ENCODE measurements at regions not wholly inside any gene's neighbourhood (a gene's known extent, or its start where the extent isn't known, plus 50 kb on each side); places are given as distances from the start of the nearest gene placed in this dataset.

DNA sequence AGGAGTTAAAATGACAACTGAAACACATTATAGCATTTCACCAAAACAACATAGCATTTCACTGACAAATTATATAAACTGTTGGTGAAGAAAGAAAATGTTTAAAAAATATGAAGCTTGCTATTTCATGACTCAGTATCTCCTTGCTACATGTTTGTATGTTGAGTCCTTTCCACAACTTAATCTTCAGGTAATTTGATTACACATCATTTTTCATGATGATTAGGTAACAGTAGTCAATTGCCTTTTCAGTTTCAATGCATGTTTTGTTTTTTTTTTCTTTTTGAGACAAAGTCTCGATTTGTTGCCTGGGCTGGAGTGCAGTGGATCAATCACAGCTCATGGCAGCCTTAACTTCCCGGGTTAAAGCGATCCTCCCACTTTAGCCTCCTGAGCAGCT is 177.8 kb upstream of the PMFBP1 start:
- Mint-ChIP-seq H3K9me3 (no peaks in the 10 kb centered on the region), H3K27ac (no peak overlapping the region), H3K36me3 (ENCODE audit: low read depth) (no peaks in the 10 kb centered on the region), H3K4me1 (ENCODE audit: low read depth) (no peaks in the 10 kb centered on the region), H3K27me3 (ENCODE audit: low read depth) (no peaks in the 10 kb centered on the region), H3K4me3 (ENCODE audit: low read depth) (no peak overlapping the region)
- no peak for DNase-seq (ENCODE audit: low spot score)
- intact Hi-C loops (cut with micrococcal nuclease) = no loop called here

- H3K27me3 Mint-ChIP-seq (ENCODE audit: low read depth) = no peaks in the 10 kb centered on the region
- no peaks in the 10 kb centered on the region for H3K4me1 Mint-ChIP-seq (ENCODE audit: low read depth)
- peaks cover 13% of the 10 kb centered on the region for H3K9me3 Mint-ChIP-seq
- no peak overlapping the region for H3K4me3 Mint-ChIP-seq (ENCODE audit: low read depth)
- no peak overlapping the region for H3K27ac Mint-ChIP-seq
- no peaks in the 10 kb centered on the region for H3K36me3 Mint-ChIP-seq (ENCODE audit: low read depth)
- DNase-seq (ENCODE audit: low spot score) = no peak
- intact Hi-C loops (cut with micrococcal nuclease) = no loop called here
These were observed 161.0 kb upstream of the PMFBP1 start for GRCh38 chr16:72332926-72333325.

DNA sequence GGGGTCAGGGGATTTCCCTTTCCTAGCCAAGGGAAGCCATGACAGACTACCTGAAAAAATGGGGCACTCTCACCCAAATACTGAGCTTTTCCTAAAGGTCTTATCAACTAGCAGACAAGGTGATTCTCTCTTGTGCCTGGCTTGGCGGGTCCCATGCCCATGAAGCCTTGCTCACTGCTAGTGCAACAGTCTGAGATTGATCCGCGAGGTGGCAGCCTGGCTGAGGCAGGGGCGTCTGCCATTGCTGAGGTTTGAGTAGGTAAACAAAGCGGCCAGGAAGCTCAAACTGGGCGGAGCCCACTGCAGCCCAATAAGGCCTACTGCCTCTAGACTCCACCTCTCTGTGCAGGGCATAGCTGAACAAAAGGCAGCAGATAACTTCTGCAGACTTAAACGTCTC is 152.6 kb upstream of the PMFBP1 start:
- H3K36me3 Mint-ChIP-seq (ENCODE audit: low read depth) = no peaks in the 10 kb centered on the region
- no peak overlapping the region for H3K27ac Mint-ChIP-seq
- no peak for DNase-seq (ENCODE audit: low spot score)
- H3K27me3 Mint-ChIP-seq (ENCODE audit: low read depth) = no peaks in the 10 kb centered on the region
- no peak overlapping the region for H3K4me3 Mint-ChIP-seq (ENCODE audit: low read depth)
- peaks cover 19% of the 10 kb centered on the region for H3K9me3 Mint-ChIP-seq
- H3K4me1 Mint-ChIP-seq (ENCODE audit: low read depth) = no peaks in the 10 kb centered on the region
- intact Hi-C loops (cut with micrococcal nuclease) = no loop called here

DNA sequence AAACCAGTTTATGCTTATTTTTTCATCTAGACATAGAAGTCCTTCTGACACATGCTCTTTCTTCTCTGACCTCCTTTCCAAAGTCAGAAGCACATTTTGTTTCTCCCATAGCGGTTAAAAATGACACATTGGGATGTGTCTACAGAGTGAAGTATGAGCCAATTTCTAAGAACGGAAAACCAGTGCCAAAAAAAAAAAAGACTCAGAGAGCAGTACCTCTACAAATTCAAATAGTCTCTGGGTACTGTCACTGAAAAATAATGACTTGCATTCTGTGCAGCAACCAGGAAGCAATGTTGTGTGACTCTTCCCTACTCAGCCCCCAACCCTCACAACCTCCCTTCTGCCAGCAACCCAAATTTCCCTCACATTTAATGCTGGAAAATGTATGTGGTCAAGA is 145.5 kb upstream of the PMFBP1 start:
- Mint-ChIP-seq H3K27ac (no peak overlapping the region), H3K4me3 (ENCODE audit: low read depth) (no peak overlapping the region), H3K27me3 (ENCODE audit: low read depth) (peaks cover 2% of the 10 kb centered on the region), H3K9me3 (peaks cover 10% of the 10 kb centered on the region), H3K4me1 (ENCODE audit: low read depth) (no peaks in the 10 kb centered on the region), H3K36me3 (ENCODE audit: low read depth) (no peaks in the 10 kb centered on the region)
- no peak for DNase-seq (ENCODE audit: low spot score)
- intact Hi-C loops (cut with micrococcal nuclease) = no loop called here

GRCh38 chr16:72313903-72314302 is 141.9 kb upstream of the PMFBP1 start:
- H3K27me3 Mint-ChIP-seq (ENCODE audit: low read depth) = peaks cover 2% of the 10 kb centered on the region
- DNase-seq (ENCODE audit: low spot score) = no peak
- intact Hi-C loops (cut with micrococcal nuclease) = no loop called here
- no peaks in the 10 kb centered on the region for H3K4me1 Mint-ChIP-seq (ENCODE audit: low read depth)
- H3K36me3 Mint-ChIP-seq (ENCODE audit: low read depth) = no peaks in the 10 kb centered on the region
- H3K27ac Mint-ChIP-seq = no peak overlapping the region
- H3K4me3 Mint-ChIP-seq (ENCODE audit: low read depth) = no peak overlapping the region
- peaks cover 3% of the 10 kb centered on the region for H3K9me3 Mint-ChIP-seq

- Mint-ChIP-seq H3K4me3 (ENCODE audit: low read depth) (no peak overlapping the region), H3K27ac (no peak overlapping the region), H3K4me1 (ENCODE audit: low read depth) (no peaks in the 10 kb centered on the region), H3K27me3 (ENCODE audit: low read depth) (peaks cover 2% of the 10 kb centered on the region), H3K9me3 (no peaks in the 10 kb centered on the region), H3K36me3 (ENCODE audit: low read depth) (no peaks in the 10 kb centered on the region)
- no peak for DNase-seq (ENCODE audit: low spot score)
- intact Hi-C loops (cut with micrococcal nuclease) = no loop called here
These were observed 140.9 kb upstream of the PMFBP1 start for GRCh38 chr16:72312828-72313227.

DNA sequence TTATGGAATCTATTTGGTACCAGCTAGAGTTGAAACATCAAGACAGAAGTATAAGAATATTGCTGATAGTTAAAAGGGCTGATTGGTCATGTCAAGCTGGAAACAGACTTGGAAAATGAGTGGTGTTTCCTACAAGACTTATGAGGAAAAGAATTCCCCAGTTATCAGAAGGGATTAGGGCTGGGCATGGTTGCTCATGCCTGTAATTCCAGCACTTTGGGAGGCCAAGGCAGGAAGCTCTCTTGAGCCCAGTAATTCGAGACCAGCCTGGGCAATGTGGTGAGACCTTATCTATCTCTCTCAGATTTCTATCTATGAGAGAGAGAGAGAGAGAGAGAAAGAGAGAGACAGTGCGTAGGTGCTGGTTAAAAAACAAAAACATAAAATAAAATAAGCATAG is 139.5 kb upstream of the PMFBP1 start:
- Mint-ChIP-seq H3K9me3 (no peaks in the 10 kb centered on the region), H3K27me3 (ENCODE audit: low read depth) (peaks cover 2% of the 10 kb centered on the region), H3K4me3 (ENCODE audit: low read depth) (no peak overlapping the region), H3K36me3 (ENCODE audit: low read depth) (no peaks in the 10 kb centered on the region), H3K27ac (no peak overlapping the region), H3K4me1 (ENCODE audit: low read depth) (no peaks in the 10 kb centered on the region)
- DNase-seq (ENCODE audit: low spot score) = no peak
- intact Hi-C loops (cut with micrococcal nuclease) = no loop called here

- DNase-seq (ENCODE audit: low spot score) = no peak
- no peak overlapping the region for H3K27ac Mint-ChIP-seq
- H3K4me1 Mint-ChIP-seq (ENCODE audit: low read depth) = no peaks in the 10 kb centered on the region
- H3K36me3 Mint-ChIP-seq (ENCODE audit: low read depth) = no peaks in the 10 kb centered on the region
- no peaks in the 10 kb centered on the region for H3K27me3 Mint-ChIP-seq (ENCODE audit: low read depth)
- H3K4me3 Mint-ChIP-seq (ENCODE audit: low read depth) = no peak overlapping the region
- H3K9me3 Mint-ChIP-seq = no peaks in the 10 kb centered on the region
- intact Hi-C loops (cut with micrococcal nuclease) = no loop called here
These were observed 137.0 kb upstream of the PMFBP1 start for GRCh38 chr16:72309001-72309400.

GRCh38 chr16:72308396-72308795 is 136.4 kb upstream of the PMFBP1 start:
- H3K27ac Mint-ChIP-seq = no peak overlapping the region
- no peak for DNase-seq (ENCODE audit: low spot score)
- H3K4me3 Mint-ChIP-seq (ENCODE audit: low read depth) = no peak overlapping the region
- H3K36me3 Mint-ChIP-seq (ENCODE audit: low read depth) = no peaks in the 10 kb centered on the region
- no peaks in the 10 kb centered on the region for H3K27me3 Mint-ChIP-seq (ENCODE audit: low read depth)
- no peaks in the 10 kb centered on the region for H3K4me1 Mint-ChIP-seq (ENCODE audit: low read depth)
- intact Hi-C loops (cut with micrococcal nuclease) = no loop called here
- no peaks in the 10 kb centered on the region for H3K9me3 Mint-ChIP-seq

- Mint-ChIP-seq H3K36me3 (ENCODE audit: low read depth) (no peaks in the 10 kb centered on the region), H3K27me3 (ENCODE audit: low read depth) (no peaks in the 10 kb centered on the region), H3K4me3 (ENCODE audit: low read depth) (no peak overlapping the region), H3K4me1 (ENCODE audit: low read depth) (no peaks in the 10 kb centered on the region), H3K9me3 (no peaks in the 10 kb centered on the region), H3K27ac (no peak overlapping the region)
- DNase-seq (ENCODE audit: low spot score) = no peak
- intact Hi-C loops (cut with micrococcal nuclease) = no loop called here
These were observed 130.4 kb upstream of the PMFBP1 start for GRCh38 chr16:72302332-72302731.

GRCh38 chr16:72301523-72302236 is 129.7 kb upstream of the PMFBP1 start:
- intact Hi-C loops (cut with micrococcal nuclease) = no loop called here
- Mint-ChIP-seq H3K4me3 (ENCODE audit: low read depth) (no peak overlapping the region), H3K27me3 (ENCODE audit: low read depth) (no peaks in the 10 kb centered on the region), H3K9me3 (no peaks in the 10 kb centered on the region), H3K27ac (no peak overlapping the region), H3K4me1 (ENCODE audit: low read depth) (no peaks in the 10 kb centered on the region), H3K36me3 (ENCODE audit: low read depth) (no peaks in the 10 kb centered on the region)
- no peak for DNase-seq (ENCODE audit: low spot score)

DNA sequence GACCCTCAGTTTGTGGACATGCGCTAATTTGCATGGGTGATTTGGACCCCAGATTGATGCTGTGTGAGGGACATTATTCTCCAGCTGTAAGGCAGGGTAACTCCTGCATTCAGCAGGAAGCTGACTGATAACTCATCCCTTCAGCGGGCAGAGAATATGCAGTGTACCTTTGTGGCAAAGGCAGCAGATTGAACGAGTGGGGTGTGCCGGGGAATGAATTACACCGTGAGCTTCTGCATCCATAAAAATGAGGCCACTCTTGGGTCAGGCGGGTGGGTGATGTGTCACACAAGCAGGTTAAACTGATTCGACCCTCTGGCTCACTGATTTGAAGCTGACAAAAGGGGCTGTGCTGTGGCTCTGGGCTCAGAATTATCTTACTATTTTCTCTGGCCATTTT is 128.9 kb upstream of the PMFBP1 start:
- Mint-ChIP-seq H3K9me3 (no peaks in the 10 kb centered on the region), H3K36me3 (ENCODE audit: low read depth) (no peaks in the 10 kb centered on the region), H3K27ac (no peak overlapping the region), H3K27me3 (ENCODE audit: low read depth) (no peaks in the 10 kb centered on the region), H3K4me3 (ENCODE audit: low read depth) (no peak overlapping the region), H3K4me1 (ENCODE audit: low read depth) (no peaks in the 10 kb centered on the region)
- DNase-seq (ENCODE audit: low spot score) = no peak
- intact Hi-C loops (cut with micrococcal nuclease) = no loop called here

DNA sequence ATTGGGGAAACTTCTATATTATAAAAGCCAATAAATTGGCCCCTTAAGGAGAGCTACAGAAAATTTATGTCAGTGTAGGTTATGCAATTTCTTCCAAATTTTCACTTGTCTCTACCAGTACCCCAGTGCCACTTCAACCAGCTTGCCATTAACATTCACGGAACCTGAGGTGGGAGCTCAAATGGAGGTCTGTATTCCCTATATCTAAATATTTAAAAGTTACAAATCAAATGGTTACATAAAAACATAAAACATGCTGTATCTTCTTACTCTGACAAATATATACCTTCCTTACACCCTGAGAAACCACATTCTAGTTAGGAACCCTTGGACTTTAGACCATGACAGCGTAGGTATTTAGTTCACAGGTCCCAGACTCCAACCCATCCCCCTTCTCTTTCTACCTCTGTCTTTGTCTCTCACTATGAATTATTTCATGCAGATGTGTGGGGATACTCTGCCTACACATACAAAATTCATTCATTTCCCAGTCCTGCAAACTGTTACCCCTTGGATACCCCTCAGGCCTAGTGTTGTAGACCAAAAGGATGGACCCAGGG is 127.8 kb upstream of the PMFBP1 start:
- H3K27me3 Mint-ChIP-seq (ENCODE audit: low read depth) = no peaks in the 10 kb centered on the region
- intact Hi-C loops (cut with micrococcal nuclease) = no loop called here
- no peaks in the 10 kb centered on the region for H3K9me3 Mint-ChIP-seq

DNA sequence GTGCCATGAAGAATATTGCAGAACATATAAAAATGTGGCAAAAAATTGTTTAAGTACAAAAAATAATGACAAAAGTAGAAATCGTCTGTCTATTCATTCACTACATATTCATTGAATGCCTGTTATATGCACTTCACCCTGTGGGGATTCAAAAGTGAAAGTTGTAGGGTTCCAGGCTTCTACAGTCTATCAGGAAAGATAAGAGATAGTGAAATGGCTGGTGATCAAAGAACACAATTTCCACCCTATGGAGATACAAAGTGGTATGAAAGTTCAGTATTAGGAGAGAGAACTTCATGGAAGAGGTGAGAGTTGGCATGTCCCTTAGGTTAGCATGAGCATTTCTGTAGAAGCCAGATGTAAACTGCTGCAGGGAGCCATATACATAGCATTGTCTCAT is 127.0 kb upstream of the PMFBP1 start:
- Mint-ChIP-seq H3K27me3 (ENCODE audit: low read depth) (no peaks in the 10 kb centered on the region), H3K27ac (no peak overlapping the region), H3K9me3 (no peaks in the 10 kb centered on the region), H3K4me1 (ENCODE audit: low read depth) (no peaks in the 10 kb centered on the region), H3K4me3 (ENCODE audit: low read depth) (no peak overlapping the region), H3K36me3 (ENCODE audit: low read depth) (no peaks in the 10 kb centered on the region)
- intact Hi-C loops (cut with micrococcal nuclease) = no loop called here
- no peak for DNase-seq (ENCODE audit: low spot score)

More for the DNA sequence above, 127.8 kb upstream of the PMFBP1 start:
- DNase-seq (ENCODE audit: low spot score) = no peak
- H3K36me3 Mint-ChIP-seq (ENCODE audit: low read depth) = no peaks in the 10 kb centered on the region
- no peak overlapping the region for H3K4me3 Mint-ChIP-seq (ENCODE audit: low read depth)
- no peaks in the 10 kb centered on the region for H3K4me1 Mint-ChIP-seq (ENCODE audit: low read depth)
- no peak overlapping the region for H3K27ac Mint-ChIP-seq
